Testis (tissue), 2 donors: ENCODE measurements at regions not wholly inside any gene's neighbourhood (a gene's known extent, or its start where the extent isn't known, plus 50 kb on each side); places are given as distances from the start of the nearest gene placed in this dataset.

Source experiments
- CTCF ChIP-seq, 3 experiments: fragments of 450-650 bp in 2 of 3; fragments of 200-600 bp in 1 of 3; sonication (generic) in 1 of 3; IDR thresholded peaks; one replicate each; pipeline ENCODE4 v1.5.1; 2016 to 2019; ENCODE audit warnings: antibody characterized with exemption in 3 of 3, mild to moderate bottlenecking in 2 of 3, moderate library complexity in 1 of 3
- POLR2A ChIP-seq: fragments of 450-650 bp; IDR thresholded peaks from one replicate; pipeline ENCODE4 v1.6.1; 2017; ENCODE audit warnings: antibody characterized with exemption, mild to moderate bottlenecking, moderate library complexity

- TF ChIP-seq POLR2A (no peak), CTCF (IDR thresholded peaks at IDR 0.05) (no peak)
Measured at GRCh38 chr2:238698072-238698352, 149.9 kb upstream of the TWIST2 start.
